Hematopoietic multipotent progenitor cell treated with erythropoietin and hydrocortisone succinate and interleukin-3 and kit ligand, for 15 days (in vitro differentiated cells): ENCODE measurements at regions not wholly inside any gene's neighbourhood (a gene's known extent, or its start where the extent isn't known, plus 50 kb on each side); places are given as distances from the start of the nearest gene placed in this dataset.

ENCODE experiments used
- DNase-seq: peaks from one replicate; pipeline ENCODE4 v3.0.0-alpha.2; 2015; ENCODE audit warnings: low spot score

DNA sequence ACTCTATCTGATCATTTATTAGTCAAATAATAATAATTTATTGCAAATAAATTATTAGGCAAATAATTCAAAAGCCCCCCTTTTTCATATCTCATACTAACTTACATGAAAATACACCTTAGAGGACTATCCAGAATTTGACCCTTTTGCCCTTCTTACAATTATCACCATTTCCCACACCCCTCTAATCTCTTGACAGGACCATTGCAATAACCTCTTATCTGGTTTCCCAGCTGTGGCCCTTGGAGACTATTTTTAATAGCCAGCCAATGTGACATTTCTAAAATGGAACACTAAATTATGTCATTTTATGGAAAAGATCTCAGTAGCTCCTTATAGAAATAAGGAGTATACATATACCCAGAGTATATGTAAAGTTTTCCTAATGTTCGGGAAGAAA is 588.4 kb upstream of the COX7C start:
- no peak for DNase-seq

DNA sequence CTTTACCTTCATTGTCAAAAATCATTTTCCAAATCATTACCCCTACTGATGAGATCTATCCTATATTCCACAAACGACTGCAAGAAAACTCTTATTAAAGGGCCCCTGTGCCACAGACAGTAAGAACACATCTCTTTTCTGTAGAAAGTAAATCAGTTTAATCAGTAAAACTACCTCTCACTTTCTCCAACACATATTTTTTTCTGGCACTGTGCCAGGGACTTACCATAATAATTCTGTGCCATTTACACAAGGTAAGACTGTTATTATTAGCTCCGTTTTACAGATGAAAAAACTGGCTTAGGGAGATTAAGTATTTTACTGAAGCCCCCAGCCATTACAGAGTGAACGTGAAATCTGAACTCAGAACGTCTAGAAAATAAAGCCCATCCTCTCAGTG is 587.0 kb upstream of the COX7C start:
- no peak for DNase-seq

GRCh38 chr5:86038566-86038965 is 579.2 kb upstream of the COX7C start:
- no peak for DNase-seq

GRCh38 chr5:86039351-86039750 is 578.4 kb upstream of the COX7C start:
- no peak for DNase-seq

DNA sequence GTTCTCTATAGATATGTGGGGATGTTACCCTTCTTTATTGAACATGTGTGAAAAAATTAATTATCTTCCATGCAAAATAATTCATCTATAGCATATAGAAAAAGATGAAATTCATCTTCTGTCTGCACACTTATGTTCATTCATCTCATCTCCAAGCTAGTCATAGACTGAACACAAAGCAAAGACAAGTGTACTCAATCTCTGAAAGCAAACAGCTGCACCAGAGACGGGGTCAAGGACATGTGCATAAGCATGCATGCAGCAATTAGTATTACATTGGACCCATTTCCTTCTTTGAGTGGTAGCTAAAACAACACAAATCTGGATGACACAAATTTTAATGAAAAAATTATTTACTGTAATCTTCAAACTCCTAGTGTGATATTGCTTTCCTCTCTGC is 547.0 kb upstream of the COX7C start:
- no peak for DNase-seq

DNA sequence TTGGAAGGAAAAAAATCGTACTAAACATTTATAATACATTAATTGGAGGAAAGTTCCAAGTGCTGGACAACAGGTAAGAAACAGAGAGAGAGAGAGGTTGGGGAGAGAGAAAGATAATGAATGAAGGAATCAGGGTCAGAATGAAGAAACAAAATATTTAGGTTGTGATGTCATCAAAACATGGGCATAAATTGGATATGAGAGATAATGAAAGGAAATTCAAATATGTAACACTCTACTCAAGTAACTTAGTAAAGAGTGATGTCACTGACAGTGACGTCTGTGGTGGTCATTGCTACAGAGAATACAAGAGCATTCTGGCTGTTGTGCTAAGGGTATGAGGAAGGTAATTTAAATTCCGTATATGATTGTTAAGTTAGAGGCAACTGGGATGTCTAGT is 543.4 kb upstream of the COX7C start:
- DNase-seq: no peak

- DNase-seq: no peak
These were observed 542.6 kb upstream of the COX7C start for GRCh38 chr5:86075139-86075538.

DNA sequence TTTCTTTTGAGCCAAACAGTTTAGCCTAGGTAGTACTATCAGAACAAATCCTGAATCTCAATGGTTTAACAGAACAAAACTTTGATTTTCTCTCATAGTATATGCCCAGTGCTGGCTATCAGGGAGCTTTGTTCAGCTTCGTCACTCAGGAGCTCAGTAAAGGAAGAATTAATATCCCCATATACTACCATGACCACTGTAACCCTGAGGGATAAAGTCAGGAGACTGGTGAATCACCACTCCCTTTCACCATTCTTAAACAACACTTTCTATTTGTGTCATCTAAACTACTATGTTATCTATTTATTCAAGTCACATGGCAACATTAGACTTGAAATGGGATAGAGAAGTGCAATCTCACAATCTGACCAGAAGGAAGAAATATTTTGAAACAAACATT is 522.6 kb upstream of the COX7C start:
- no peak for DNase-seq

- DNase-seq: no peak
These were observed 515.8 kb upstream of the COX7C start for GRCh38 chr5:86101966-86102365.

GRCh38 chr5:86108825-86109224 is 508.9 kb upstream of the COX7C start:
- no peak for DNase-seq

- no peak for DNase-seq
These were observed 505.5 kb upstream of the COX7C start for GRCh38 chr5:86112249-86112648.

DNA sequence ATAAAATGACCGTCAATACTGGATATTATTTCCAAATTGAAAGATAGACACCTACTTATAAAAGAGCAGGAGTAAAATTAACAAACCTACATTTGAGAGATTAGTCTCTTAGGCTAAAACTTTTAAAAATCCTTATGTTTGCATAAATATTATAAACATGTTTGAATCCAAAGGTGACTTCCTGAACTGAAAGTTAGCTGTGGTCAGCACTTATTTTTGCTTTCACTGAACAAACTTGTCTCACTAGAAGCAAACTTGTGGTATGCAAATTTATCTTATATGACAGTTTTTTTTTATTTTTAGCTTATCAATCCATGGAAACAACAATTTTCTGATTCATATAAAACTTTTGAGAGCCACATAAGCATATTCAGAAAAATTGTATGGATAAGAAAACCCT is 502.6 kb upstream of the COX7C start:
- DNase-seq: no peak

DNA sequence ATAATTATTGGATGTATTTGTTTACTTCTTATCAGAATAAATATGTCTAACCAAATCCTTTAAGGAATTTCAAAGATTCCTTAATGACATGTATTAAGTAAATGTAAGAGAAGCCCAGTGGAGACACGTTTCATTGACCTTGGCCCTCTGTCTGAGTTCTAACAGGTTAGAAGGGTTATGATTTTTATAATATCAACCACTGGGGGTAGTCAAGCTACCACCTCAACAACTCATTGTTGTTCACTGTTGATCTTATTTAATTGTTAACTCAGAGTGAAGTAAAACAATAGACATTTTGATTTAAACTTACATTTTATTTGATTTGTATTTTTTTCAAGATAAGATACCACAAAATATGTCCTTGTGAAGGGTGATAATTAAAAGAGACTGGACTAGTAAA is 499.2 kb upstream of the COX7C start:
- DNase-seq: no peak

- no peak for DNase-seq
These were observed 493.4 kb upstream of the COX7C start for GRCh38 chr5:86124333-86124732.

DNA sequence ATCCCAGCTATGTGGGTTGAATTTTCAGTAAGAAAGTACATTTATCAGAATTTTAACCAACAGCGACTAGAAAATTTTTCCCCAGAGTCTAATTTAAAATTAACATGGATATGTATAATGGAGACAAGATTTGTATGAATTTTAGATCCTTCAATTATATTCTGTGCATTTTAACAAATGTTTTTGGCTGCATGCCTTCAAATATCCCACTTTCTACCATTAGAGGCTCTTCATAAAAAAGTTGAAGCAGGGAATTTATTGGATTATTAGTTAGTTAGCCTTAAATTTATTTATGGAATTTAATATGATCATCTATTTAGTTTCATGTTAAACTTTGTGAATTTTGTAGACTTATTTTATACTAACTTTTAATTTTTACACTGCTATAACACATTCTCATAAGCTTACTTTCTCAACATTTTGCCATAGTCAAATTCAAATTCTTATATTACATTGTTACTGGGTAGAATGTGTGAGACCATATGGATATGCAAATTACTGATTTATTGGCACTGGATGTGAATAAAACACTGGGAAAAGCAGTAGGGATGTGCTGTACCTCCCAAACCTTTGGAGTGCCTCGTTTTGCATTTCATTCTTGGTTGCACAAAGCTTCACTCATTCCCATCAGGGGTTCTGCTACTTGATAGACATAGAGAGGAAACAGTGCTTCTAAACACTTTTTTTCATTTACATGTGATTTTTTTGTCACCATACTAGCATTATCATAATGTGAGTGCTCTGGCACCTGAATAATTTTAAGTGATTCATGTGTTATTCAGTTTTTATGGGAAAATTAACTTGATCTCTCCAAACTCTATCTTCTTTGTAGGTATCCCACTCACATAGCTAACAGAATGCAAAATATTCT is 491.8 kb upstream of the COX7C start:
- DNase-seq: no peak

GRCh38 chr5:86127696-86128095 is 490.0 kb upstream of the COX7C start:
- no peak for DNase-seq

DNA sequence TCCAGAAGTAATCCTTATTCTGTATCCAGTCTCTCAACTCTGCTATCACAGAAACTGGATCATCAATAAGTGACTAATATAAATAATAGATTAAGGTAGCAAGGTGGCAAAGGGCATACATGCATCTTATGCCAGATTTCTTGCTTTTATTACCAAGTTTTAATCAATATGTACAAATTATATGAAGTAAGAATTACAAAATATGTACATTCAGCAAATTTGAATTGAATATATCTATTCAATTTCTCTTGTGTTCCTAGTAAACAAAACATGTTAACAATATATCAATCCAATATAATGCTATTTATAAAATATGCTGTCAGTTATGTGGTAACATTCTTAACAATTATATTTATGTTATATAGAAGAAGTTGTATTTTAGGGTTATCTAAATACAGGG is 488.7 kb upstream of the COX7C start:
- DNase-seq: no peak

- DNase-seq: no peak
These were observed 480.4 kb upstream of the COX7C start for GRCh38 chr5:86137297-86137696.

DNA sequence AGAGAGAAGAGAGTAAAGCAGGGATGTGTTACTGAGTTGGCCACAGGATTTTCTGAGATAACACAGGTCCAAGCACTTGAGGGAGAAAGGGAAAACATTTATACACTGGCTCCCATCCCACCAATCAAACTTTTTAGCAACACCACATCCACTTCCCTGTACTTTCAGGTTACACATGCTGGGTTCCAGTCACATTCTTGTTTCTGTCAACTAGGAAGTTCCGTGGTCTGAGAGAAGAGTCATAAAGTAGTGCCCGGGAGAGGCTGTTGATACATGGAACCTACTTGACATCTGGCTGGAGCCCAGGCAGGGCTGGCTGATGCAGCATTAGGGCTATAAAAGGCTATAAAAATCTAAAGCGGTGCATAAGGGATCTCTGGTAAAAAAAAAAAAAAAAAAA is 473.9 kb upstream of the COX7C start:
- DNase-seq: no peak

- DNase-seq: no peak
These were observed 464.7 kb upstream of the COX7C start for GRCh38 chr5:86152988-86153560.

GRCh38 chr5:86155796-86156195 is 461.9 kb upstream of the COX7C start:
- no peak for DNase-seq

DNA sequence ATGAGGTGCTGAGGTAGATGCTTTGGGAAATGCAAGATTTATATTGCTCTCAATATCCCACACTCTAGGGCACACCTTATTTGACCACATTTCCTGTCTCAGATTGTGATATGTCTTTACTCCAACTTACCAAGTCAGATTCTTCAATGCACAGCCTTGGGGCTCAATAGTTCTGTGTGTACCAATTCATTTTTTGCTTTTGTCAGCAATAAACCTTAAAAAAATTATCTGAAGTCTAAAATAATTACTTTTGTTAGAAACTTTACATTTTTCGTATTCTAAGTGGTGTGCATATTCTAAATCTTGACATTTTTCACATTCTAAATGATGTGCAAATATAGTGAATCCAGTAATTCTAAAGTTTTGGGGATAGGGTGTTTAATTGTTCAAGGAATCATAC is 447.5 kb upstream of the COX7C start:
- DNase-seq: no peak

DNA sequence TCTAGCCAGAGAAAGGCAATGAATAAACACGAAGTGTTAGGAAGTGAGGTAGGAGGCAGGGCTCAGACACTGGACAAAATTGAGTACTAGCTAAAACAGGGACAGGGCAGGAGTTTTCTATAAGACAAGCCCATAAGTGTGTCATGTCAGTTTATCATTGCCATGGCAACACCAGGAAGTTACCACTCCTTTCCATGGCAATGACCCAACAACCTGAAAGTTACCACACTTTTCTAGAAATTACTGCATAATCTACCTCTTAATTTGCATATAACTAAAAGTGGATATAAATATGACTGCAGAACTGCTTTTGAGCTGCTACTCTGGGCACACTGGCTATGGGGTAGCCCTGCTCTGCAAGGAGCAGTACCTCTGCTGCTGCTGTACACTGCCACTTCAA is 442.5 kb upstream of the COX7C start:
- DNase-seq: no peak

DNA sequence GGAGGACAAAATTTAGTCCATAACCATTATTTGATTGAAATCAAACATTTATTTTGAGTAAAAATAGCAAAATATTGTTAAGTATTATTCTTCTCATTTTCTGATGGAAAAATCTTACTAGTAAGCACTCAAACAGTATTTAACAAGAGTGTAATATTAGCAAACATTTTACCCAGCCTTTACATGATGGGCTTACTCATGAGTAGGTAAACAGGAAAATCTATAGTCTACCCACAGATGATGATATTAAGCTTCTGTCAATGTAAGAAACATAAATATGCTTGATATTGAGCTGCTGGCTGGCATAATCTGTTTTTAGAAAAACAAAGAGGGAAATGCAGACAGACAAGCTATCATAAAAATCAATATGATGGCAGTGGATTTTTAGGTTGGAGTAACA is 418.5 kb upstream of the COX7C start:
- DNase-seq: no peak
